K562 (cell line): ENCODE measurements at regions not wholly inside any gene's neighbourhood (a gene's known extent, or its start where the extent isn't known, plus 50 kb on each side); places are given as distances from the start of the nearest gene placed in this dataset.

ENCODE experiments used
- ATAC-seq: fragments of 200-7000 bp; cut with Tn5 transposase; 3 replicates; pipeline ENCODE4 v1.9.1; 2020; ENCODE audit warnings: moderate library complexity
- BruUV-seq: library from RNA; stranded (reverse); fragments of 400-500 nt; replicated peaks from 2 replicates; lab custom pipeline; 2021; lab: Mats Ljungman, UMichigan
- CTCF ChIA-PET: fragments of 300-600 bp; formaldehyde crosslinking; extraction: SDS; loops from one replicate; lab custom pipeline; 2021; ENCODE audit warnings: low intra/inter-chr PET ratio; lab: Yijun Ruan, JAX
- POLR2A ChIA-PET: fragments of 300-600, 350-650 bp; sonication (Branson Sonifier 250); formaldehyde crosslinking; extraction: SDS; loops from one replicate; lab custom pipeline; 2021; ENCODE audit warnings: antibody characterized with exemption, inconsistent platforms; lab: Yijun Ruan, JAX
- DNase-seq, 4 experiments: peaks; one replicate each; pipeline versions ENCODE4 v3.0.0 to v3.0.0-alpha.2; 2011 to 2018; ENCODE audit warnings: low spot score in 3 of 4, mixed read lengths in 3 of 4; ENCODE audit errors: extremely low read depth in 1 of 4
- FAIRE-seq: peaks from 2 replicates; lab custom pipeline; 2011; peaks lifted over from hg19 to GRCh38; lab: Jason Lieb, UNC
- H2AFZ ChIP-seq: 2 replicates; pipeline ENCODE4 v1.6.0; 2011; ENCODE audit warnings: low read depth, low read length, control low read depth, inconsistent platforms
- H3K27ac ChIP-seq: fragments of 200-600 bp; 3 replicates; pipeline ENCODE4 v1.8.0; 2011; ENCODE audit warnings: low read depth, mild to moderate bottlenecking, control low read depth, inconsistent platforms, low read length, moderate library complexity, mixed read lengths; ENCODE audit errors: extremely low read depth
- H3K27me3 ChIP-seq, 2 experiments: fragments of 300-600 bp in 1 of 2; 2 replicates in 1 of 2; 3 replicates in 1 of 2; pipeline versions ENCODE4 v1.6.0 to v1.8.0; 2011; ENCODE audit warnings: inconsistent platforms in 2 of 2, low read length in 2 of 2, mild to moderate bottlenecking in 1 of 2, mixed read lengths in 1 of 2, moderate library complexity in 1 of 2; ENCODE audit not compliant: control insufficient read depth in 2 of 2, insufficient read depth in 2 of 2
- H3K36me3 ChIP-seq: fragments of 300-600 bp; 3 replicates; pipeline ENCODE4 v1.8.0; 2011; ENCODE audit warnings: mild to moderate bottlenecking, low read length, inconsistent platforms; ENCODE audit not compliant: control insufficient read depth, insufficient read depth
- H3K4me1 ChIP-seq, 2 experiments: fragments of 200-600 bp in 1 of 2; replicated peaks in 1 of 2; 2 replicates in 1 of 2; 3 replicates in 1 of 2; pipeline versions ENCODE4 v1.5.1 to v1.8.0; 2011; ENCODE audit warnings: inconsistent platforms in 2 of 2, low read length in 2 of 2, mild to moderate bottlenecking in 1 of 2, mixed read lengths in 1 of 2, moderate library complexity in 1 of 2; ENCODE audit not compliant: control insufficient read depth in 2 of 2, insufficient read depth in 2 of 2
- H3K4me2 ChIP-seq: 2 replicates; pipeline ENCODE4 v1.6.1; 2011; ENCODE audit warnings: low read length, control low read depth, inconsistent platforms, mixed read lengths; ENCODE audit not compliant: insufficient read depth
- H3K4me3 ChIP-seq: fragments of 200-600 bp; sonication (generic), shearing (Covaris generic); 2 replicates; pipeline ENCODE4 v1.5.1; 2016; ENCODE audit warnings: control low read depth, inconsistent platforms
- H3K79me2 ChIP-seq: fragments of 200-600 bp; 3 replicates; pipeline ENCODE4 v1.8.0; 2011; ENCODE audit warnings: low read length, inconsistent platforms; ENCODE audit not compliant: control insufficient read depth, insufficient read depth
- H3K9ac ChIP-seq, 2 experiments: 2 replicates each; pipeline versions ENCODE4 v1.6.0 to v1.6.1; 2011; ENCODE audit warnings: low read depth in 2 of 2, low read length in 2 of 2, control low read depth in 1 of 2, inconsistent platforms in 1 of 2, mild to moderate bottlenecking in 1 of 2, mixed read lengths in 1 of 2; ENCODE audit not compliant: insufficient read depth in 1 of 2
- H3K9me1 ChIP-seq: one replicate; pipeline ENCODE4 v1.6.0; 2011; ENCODE audit warnings: inconsistent platforms, mild to moderate bottlenecking, low read length, moderate library complexity; ENCODE audit not compliant: control insufficient read depth, insufficient read depth
- H3K9me3 ChIP-seq: replicated peaks from 2 replicates; pipeline ENCODE4 v1.5.1; 2011; ENCODE audit warnings: low read depth, low read length, inconsistent platforms; ENCODE audit not compliant: control insufficient read depth, insufficient read depth
- H4K20me1 ChIP-seq: replicated peaks from 2 replicates; pipeline ENCODE4 v1.6.1; 2011; ENCODE audit warnings: low read length, inconsistent platforms, mixed read lengths; ENCODE audit not compliant: control insufficient read depth, insufficient read depth
- ARID2 ChIP-seq: fragments of 450-650 bp; IDR thresholded peaks from 2 replicates; pipeline ENCODE4 v1.6.1; 2017; ENCODE audit warnings: antibody characterized with exemption, mild to moderate bottlenecking
- CEBPB ChIP-seq: fragments of 450-650 bp; IDR thresholded peaks from 2 replicates; pipeline ENCODE4 v1.6.1; 2016; ENCODE audit warnings: missing genetic modification characterization, missing compliant biosample characterization
- CREM ChIP-seq: IDR thresholded peaks from 2 replicates; pipeline ENCODE4 v1.6.1; 2014; ENCODE audit warnings: antibody characterized with exemption, low read depth
- MAFG ChIP-seq: fragments of 450-650 bp; conservative IDR thresholded peaks from 2 replicates; pipeline ENCODE4 v1.6.1; 2016; ENCODE audit warnings: missing genetic modification characterization, missing compliant biosample characterization
- MEIS2 ChIP-seq: fragments of 450-650 bp; IDR thresholded peaks from 2 replicates; pipeline ENCODE4 v1.6.1; 2014; ENCODE audit warnings: mild to moderate bottlenecking; ENCODE audit not compliant: partially characterized antibody
- STAG1 ChIP-seq: sonication (generic); formaldehyde crosslinking; IDR thresholded peaks from 2 replicates; pipeline ENCODE4 v1.5.0; 2020; ENCODE audit warnings: missing genetic modification reagents, borderline replicate concordance
- ZBTB8A ChIP-seq: fragments of 450-650 bp; IDR thresholded peaks from 2 replicates; pipeline ENCODE4 v1.6.1; 2018; ENCODE audit warnings: mild to moderate bottlenecking, moderate library complexity; ENCODE audit not compliant: partially characterized antibody
- WGBS: fragments of 100-300 bp; shearing (Covaris generic); methylation state at CpG from one replicate; pipeline ENCODE4 v1.1.6; 2016; ENCODE audit warnings: low coverage, mixed read lengths; ENCODE audit not compliant: insufficient coverage; ENCODE audit errors: missing lambda C conversion rate; 5-methylcytosine and 5-hydroxymethylcytosine counted together
- in situ Hi-C: fragments of 300-500 bp; cut with MboI; formaldehyde crosslinking; loops from 4 replicates; pipeline ENCODE4 v1.15.0; 2018; ENCODE audit warnings: inconsistent platforms, mixed read lengths
- intact Hi-C: fragments of 100-400 bp; cut with micrococcal nuclease; formaldehyde crosslinking; loops from 2 replicates; pipeline ENCODE4 v1.14.2; 2022
- TF ChIP-seq, protein P1 (sequence below): fragments of 200-800 bp; sonication (Bioruptor generic); IDR thresholded peaks from 2 replicates; pipeline ENCODE4 v1.6.1; 2016; ENCODE audit warnings: missing genetic modification characterization, missing compliant biosample characterization

DNA sequence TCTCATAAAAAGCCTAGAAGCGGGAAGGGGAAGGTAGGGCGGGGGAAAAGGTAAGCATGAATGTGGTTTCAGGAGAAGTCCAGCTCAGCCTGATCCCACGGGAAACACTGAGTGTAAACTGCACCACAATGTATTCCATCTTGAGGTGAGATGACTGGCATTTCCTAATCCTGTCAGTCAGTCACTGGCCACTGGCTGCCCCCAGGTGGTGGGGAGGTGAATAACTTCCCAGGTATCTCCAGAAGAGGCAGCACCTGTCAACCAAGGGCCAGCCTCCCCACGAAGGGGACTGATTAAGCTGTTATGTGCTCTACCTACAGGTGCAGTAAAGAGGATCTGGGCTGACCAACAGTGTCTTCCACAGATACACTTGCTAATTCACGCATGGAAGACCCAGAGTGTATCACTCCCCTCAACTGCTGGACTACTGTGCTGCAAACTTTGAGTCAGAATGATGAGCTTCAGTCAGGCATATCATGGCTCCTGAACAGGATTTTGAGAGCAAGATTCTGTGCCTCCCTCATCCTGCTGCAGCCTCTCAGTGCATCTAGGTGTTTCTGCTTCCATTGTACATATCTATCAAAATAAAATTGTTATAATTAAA lies 108.5 kb upstream of the CCL2 start:
- in situ Hi-C loops (loop anchor here (5.0 to 10.0 kb wide), 2 partner anchors 294 to 372 kb away; no protein-coding TSS in a partner anchor), intact Hi-C loops (loop anchor here (1.0 to 5.0 kb wide), 2 partner anchors 219 to 367 kb away; no protein-coding TSS in a partner anchor)
- Histone ChIP-seq H3K36me3 (no peaks in the 10 kb centered on the region), H4K20me1 (no peaks in the 10 kb centered on the region), H3K27me3 (no peaks in the 10 kb centered on the region), H3K27ac (no peak overlapping the region), H3K4me1 (no peaks in the 10 kb centered on the region), H3K9me3 (no peaks in the 10 kb centered on the region), H3K79me2 (no peaks in the 10 kb centered on the region), H3K9ac (no peak overlapping the region), H3K9me1 (no peaks in the 10 kb centered on the region), H3K4me2 (no peak overlapping the region), H2AFZ (no peak overlapping the region), H3K4me3 (no peak overlapping the region)
- 0% methylated on average over 5 of the region's 5 CpGs for WGBS
- ChIA-PET CTCF (interaction anchor here (0.8 to 3.5 kb wide), 3 partner anchors 219 to 368 kb away, joined by 3 to 39 read pairs (median 13); no protein-coding TSS in a partner anchor), POLR2A (interaction anchor here (0.6 to 1.0 kb wide), 3 partner anchors 10 to 433 kb away, joined by 3 read pairs; no protein-coding TSS in a partner anchor)
- DNase-seq (peak; percentile 66 to 73 (median 69)), FAIRE-seq (peak; percentile 88), ATAC-seq (peak; percentile 92)
- BruUV-seq, result no TSS peak
- TF ChIP-seq ZBTB8A, result no peak
- TF ChIP-seq MAFG (tag), result peak; percentile 79
- TF ChIP-seq MEIS2, result peak; percentile 70
- TF ChIP-seq CREM, result 0 out of 2 replicates have a peak, but pooled peaks have one; percentile 5
- TF ChIP-seq, protein P1, sequence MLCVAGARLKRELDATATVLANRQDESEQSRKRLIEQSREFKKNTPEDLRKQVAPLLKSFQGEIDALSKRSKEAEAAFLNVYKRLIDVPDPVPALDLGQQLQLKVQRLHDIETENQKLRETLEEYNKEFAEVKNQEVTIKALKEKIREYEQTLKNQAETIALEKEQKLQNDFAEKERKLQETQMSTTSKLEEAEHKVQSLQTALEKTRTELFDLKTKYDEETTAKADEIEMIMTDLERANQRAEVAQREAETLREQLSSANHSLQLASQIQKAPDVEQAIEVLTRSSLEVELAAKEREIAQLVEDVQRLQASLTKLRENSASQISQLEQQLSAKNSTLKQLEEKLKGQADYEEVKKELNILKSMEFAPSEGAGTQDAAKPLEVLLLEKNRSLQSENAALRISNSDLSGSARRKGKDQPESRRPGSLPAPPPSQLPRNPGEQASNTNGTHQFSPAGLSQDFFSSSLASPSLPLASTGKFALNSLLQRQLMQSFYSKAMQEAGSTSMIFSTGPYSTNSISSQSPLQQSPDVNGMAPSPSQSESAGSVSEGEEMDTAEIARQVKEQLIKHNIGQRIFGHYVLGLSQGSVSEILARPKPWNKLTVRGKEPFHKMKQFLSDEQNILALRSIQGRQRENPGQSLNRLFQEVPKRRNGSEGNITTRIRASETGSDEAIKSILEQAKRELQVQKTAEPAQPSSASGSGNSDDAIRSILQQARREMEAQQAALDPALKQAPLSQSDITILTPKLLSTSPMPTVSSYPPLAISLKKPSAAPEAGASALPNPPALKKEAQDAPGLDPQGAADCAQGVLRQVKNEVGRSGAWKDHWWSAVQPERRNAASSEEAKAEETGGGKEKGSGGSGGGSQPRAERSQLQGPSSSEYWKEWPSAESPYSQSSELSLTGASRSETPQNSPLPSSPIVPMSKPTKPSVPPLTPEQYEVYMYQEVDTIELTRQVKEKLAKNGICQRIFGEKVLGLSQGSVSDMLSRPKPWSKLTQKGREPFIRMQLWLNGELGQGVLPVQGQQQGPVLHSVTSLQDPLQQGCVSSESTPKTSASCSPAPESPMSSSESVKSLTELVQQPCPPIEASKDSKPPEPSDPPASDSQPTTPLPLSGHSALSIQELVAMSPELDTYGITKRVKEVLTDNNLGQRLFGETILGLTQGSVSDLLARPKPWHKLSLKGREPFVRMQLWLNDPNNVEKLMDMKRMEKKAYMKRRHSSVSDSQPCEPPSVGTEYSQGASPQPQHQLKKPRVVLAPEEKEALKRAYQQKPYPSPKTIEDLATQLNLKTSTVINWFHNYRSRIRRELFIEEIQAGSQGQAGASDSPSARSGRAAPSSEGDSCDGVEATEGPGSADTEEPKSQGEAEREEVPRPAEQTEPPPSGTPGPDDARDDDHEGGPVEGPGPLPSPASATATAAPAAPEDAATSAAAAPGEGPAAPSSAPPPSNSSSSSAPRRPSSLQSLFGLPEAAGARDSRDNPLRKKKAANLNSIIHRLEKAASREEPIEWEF (CRISPR knock-in tag), result no peak
- TF ChIP-seq STAG1 (CRISPR knock-in tag), result peak; percentile 59; the same call in 1 of the 2 replicates
- 0 out of 2 replicates have a peak, but pooled peaks have one; percentile 25 for TF ChIP-seq ARID2
- peak; percentile 32; the same call in 1 of the 2 replicates for TF ChIP-seq CEBPB
